Mesendoderm (in vitro differentiated cells): ENCODE measurements at regions not wholly inside any gene's neighbourhood (a gene's known extent, or its start where the extent isn't known, plus 50 kb on each side); places are given as distances from the start of the nearest gene placed in this dataset.

Experiments used
- DNase-seq: peaks from one replicate; pipeline ENCODE4 v3.0.0; 2013
- H2AK5ac ChIP-seq: 2 replicates; pipeline ENCODE4 v1.6.1; 2013; ENCODE audit warnings: low read length, inconsistent platforms
- H2BK120ac ChIP-seq: 2 replicates; pipeline ENCODE4 v1.6.1; 2013; ENCODE audit warnings: low read depth, mild to moderate bottlenecking, low read length, moderate library complexity, mixed read lengths
- H2BK15ac ChIP-seq: replicated peaks from 2 replicates; pipeline ENCODE4 v1.6.1; 2013; ENCODE audit warnings: low read depth, mild to moderate bottlenecking, moderate library complexity
- H2BK5ac ChIP-seq: 2 replicates; pipeline ENCODE4 v1.6.1; 2013; ENCODE audit warnings: low read length, inconsistent platforms
- H3K18ac ChIP-seq: 2 replicates; pipeline ENCODE4 v1.6.1; 2013; ENCODE audit warnings: mild to moderate bottlenecking, low read length, mixed read lengths
- H3K23ac ChIP-seq: one replicate; pipeline ENCODE4 v1.6.1; 2013; ENCODE audit warnings: low read length
- H3K27ac ChIP-seq: 2 replicates; pipeline ENCODE4 v1.5.1; 2013; ENCODE audit warnings: low read depth, mild to moderate bottlenecking, inconsistent platforms, low read length, moderate library complexity
- H3K27me3 ChIP-seq: 2 replicates; pipeline ENCODE4 v1.6.1; 2013; ENCODE audit warnings: low read length, control low read depth, mild to moderate bottlenecking, inconsistent platforms; ENCODE audit not compliant: insufficient read depth, poor library complexity
- H3K36me3 ChIP-seq: 2 replicates; pipeline ENCODE4 v1.6.1; 2013; ENCODE audit warnings: low read length, inconsistent platforms; ENCODE audit not compliant: control insufficient read depth, insufficient read depth
- H3K4ac ChIP-seq: one replicate; pipeline ENCODE4 v1.6.1; 2013; ENCODE audit warnings: low read depth, mild to moderate bottlenecking, low read length, moderate library complexity
- H3K4me1 ChIP-seq: 2 replicates; pipeline ENCODE4 v1.6.1; 2013; ENCODE audit warnings: low read depth, low read length, inconsistent platforms; ENCODE audit not compliant: control insufficient read depth
- H3K4me2 ChIP-seq: 2 replicates; pipeline ENCODE4 v1.6.1; 2013; ENCODE audit warnings: low read length
- H3K4me3 ChIP-seq: 2 replicates; pipeline ENCODE4 v1.5.1; 2013; ENCODE audit warnings: mild to moderate bottlenecking, low read length
- H3K56ac ChIP-seq: one replicate; pipeline ENCODE4 v1.6.1; 2013; ENCODE audit warnings: low read length
- H3K79me1 ChIP-seq: 2 replicates; pipeline ENCODE4 v1.6.1; 2013; ENCODE audit warnings: low read length, inconsistent platforms
- H3K79me2 ChIP-seq: 2 replicates; pipeline ENCODE4 v1.6.1; 2013; ENCODE audit warnings: mild to moderate bottlenecking, low read length; ENCODE audit not compliant: control insufficient read depth, insufficient read depth
- H3K9ac ChIP-seq: 2 replicates; pipeline ENCODE4 v1.6.1; 2013; ENCODE audit warnings: low read length, inconsistent platforms
- H4K5ac ChIP-seq: one replicate; pipeline ENCODE4 v1.6.1; 2013; ENCODE audit warnings: low read length
- H4K8ac ChIP-seq: one replicate; pipeline ENCODE4 v1.6.1; 2013; ENCODE audit warnings: low read depth, mild to moderate bottlenecking, control low read depth, low read length, moderate library complexity
- WGBS: extraction: QIAGEN DNeasy Blood & Tissue Kit; methylation state at CpG from one replicate; pipeline ENCODE4 v1.1.7; 2013; ENCODE audit warnings: low lambda C conversion rate, missing lambda C conversion rate; ENCODE audit not compliant: insufficient coverage; ENCODE audit errors: extremely low coverage; 5-methylcytosine and 5-hydroxymethylcytosine counted together

DNA sequence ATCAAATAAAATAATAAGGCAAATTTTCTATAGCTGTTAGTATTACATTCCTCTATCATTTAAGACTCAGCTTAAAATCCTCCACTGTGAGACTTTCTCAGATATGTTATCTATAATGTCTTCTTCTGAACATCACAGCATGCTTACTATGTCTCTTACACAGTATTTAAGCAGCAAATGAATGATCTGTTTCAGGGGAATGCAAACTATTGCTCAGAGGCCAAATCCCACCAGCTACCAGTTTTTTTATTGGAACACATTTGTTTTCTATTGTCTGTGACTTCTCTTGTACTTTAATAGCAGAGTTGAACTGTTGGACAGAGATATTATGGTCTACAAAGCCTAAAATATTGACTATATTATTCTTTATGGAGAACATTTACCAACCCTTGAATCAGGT is 59.6 kb downstream of the C3orf38 start:
- Histone ChIP-seq H2AK5ac (no peak overlapping the region), H3K9ac (no peak overlapping the region), H3K79me1 (no peaks in the 10 kb centered on the region), H3K36me3 (no peaks in the 10 kb centered on the region), H2BK5ac (no peak overlapping the region), H2BK120ac (no peak overlapping the region), H3K4me1 (no peaks in the 10 kb centered on the region), H4K5ac (no peak overlapping the region), H3K27me3 (no peaks in the 10 kb centered on the region), H3K23ac (no peak overlapping the region), H3K4me3 (no peak overlapping the region), H3K79me2 (no peaks in the 10 kb centered on the region), H3K18ac (no peak overlapping the region), H2BK15ac (no peak overlapping the region), H4K8ac (no peak overlapping the region), H3K27ac (no peak overlapping the region), H3K4ac (no peak overlapping the region), H3K4me2 (no peak overlapping the region), H3K56ac (no peak overlapping the region)
- no peak for DNase-seq

DNA sequence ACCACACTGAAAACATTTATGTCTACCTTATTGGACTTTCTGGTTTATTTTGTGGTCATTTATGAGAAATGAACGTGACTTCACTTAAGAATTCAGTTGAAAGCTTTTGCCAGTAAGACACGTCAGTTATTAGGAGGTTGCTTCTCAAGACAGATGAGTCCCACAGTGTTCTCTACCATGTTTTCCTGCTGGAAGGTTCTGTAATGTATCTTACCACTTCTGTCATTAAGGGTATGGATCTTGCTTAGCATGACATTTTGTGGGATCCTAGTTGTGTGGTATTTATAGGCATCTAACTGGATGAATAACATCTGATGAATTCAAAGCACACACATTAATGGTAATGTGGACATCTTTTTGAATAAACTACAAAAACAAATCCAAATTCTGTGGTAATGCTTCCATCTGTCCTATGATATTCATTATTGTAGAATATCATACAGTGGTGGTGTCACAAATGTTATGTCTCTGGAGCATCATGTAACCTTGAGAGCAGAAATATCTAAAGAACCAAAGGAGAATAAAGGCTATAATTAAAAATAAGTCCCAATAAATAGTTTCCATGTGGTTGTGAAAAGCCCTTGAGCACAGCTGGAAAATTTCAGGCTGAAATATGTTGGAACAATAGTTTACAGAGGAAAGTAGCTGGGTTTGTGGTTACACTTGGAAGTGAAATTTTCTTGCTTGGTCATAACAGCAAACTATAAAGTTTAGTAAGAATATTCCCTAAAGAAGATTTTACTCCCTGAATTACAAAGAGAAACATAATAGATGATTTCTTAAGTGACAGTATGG is 61.5 kb downstream of the C3orf38 start:
- no peaks in the 10 kb centered on the region for H3K27me3 ChIP-seq
- no peak for DNase-seq
- no peak overlapping the region for H3K18ac ChIP-seq
- H3K4ac ChIP-seq = no peak overlapping the region
- H3K79me2 ChIP-seq = no peaks in the 10 kb centered on the region
- H3K23ac ChIP-seq = no peak overlapping the region
- H2AK5ac ChIP-seq = no peak overlapping the region
- no CpG with 5 or more reads among the region's 2 CpGs for WGBS
- no peak overlapping the region for H3K56ac ChIP-seq
- H3K4me3 ChIP-seq = no peak overlapping the region
- H2BK5ac ChIP-seq = no peak overlapping the region
- no peaks in the 10 kb centered on the region for H3K4me1 ChIP-seq
- H4K8ac ChIP-seq = no peak overlapping the region
- H2BK120ac ChIP-seq = no peak overlapping the region
- H2BK15ac ChIP-seq = no peak overlapping the region
- H3K4me2 ChIP-seq = no peak overlapping the region
- no peaks in the 10 kb centered on the region for H3K79me1 ChIP-seq
- no peaks in the 10 kb centered on the region for H3K36me3 ChIP-seq
- no peak overlapping the region for H4K5ac ChIP-seq
- no peak overlapping the region for H3K9ac ChIP-seq
- H3K27ac ChIP-seq = no peak overlapping the region

- Histone ChIP-seq H3K79me2 (no peaks in the 10 kb centered on the region), H2BK5ac (no peak overlapping the region), H3K9ac (no peak overlapping the region), H4K5ac (no peak overlapping the region), H3K56ac (peak overlapping the region; percentile 37), H3K4ac (no peak overlapping the region), H3K4me3 (no peak overlapping the region), H3K79me1 (no peaks in the 10 kb centered on the region), H3K23ac (no peak overlapping the region), H3K36me3 (no peaks in the 10 kb centered on the region), H3K18ac (peak overlapping the region; percentile 32), H2AK5ac (no peak overlapping the region), H3K27ac (no peak overlapping the region), H2BK120ac (no peak overlapping the region), H3K4me2 (no peak overlapping the region), H4K8ac (no peak overlapping the region), H3K27me3 (no peaks in the 10 kb centered on the region), H2BK15ac (no peak overlapping the region), H3K4me1 (peaks cover 3% of the 10 kb centered on the region)
- no CpG with 5 or more reads among the region's 7 CpGs for WGBS
- DNase-seq = peak; percentile 91
These were observed 69.5 kb downstream of the C3orf38 start for GRCh38 chr3:88219138-88219792.

DNA sequence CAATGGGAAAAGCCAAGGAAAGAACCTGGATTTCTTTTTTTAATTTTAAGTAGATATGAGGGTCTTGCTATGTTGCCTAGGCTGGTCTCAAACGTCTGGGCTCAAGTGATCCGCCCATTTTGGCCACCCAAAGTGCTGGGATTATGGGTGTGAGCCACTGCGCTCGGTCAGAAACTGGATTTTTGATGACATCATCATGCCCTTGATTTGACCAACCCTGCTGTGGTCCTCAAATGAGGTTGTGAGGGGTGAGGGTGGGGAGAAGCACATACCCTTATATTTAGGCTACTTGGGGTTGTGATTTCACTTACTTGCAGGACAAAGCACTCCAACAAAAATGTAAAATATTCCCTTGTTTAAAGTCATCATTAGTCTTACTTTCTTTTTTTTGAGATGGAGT is 70.4 kb downstream of the C3orf38 start:
- no peaks in the 10 kb centered on the region for H3K79me1 ChIP-seq
- H3K4me2 ChIP-seq = no peak overlapping the region
- no CpG with 5 or more reads among the region's 4 CpGs for WGBS
- no peak overlapping the region for H2BK5ac ChIP-seq
- no peak overlapping the region for H3K18ac ChIP-seq
- H2BK120ac ChIP-seq = no peak overlapping the region
- no peaks in the 10 kb centered on the region for H3K36me3 ChIP-seq
- no peak overlapping the region for H3K4ac ChIP-seq
- H3K23ac ChIP-seq = no peak overlapping the region
- H3K4me1 ChIP-seq = peaks cover 3% of the 10 kb centered on the region
- no peak overlapping the region for H3K9ac ChIP-seq
- DNase-seq = no peak
- H4K5ac ChIP-seq = no peak overlapping the region
- H3K27me3 ChIP-seq = no peaks in the 10 kb centered on the region
- no peaks in the 10 kb centered on the region for H3K79me2 ChIP-seq
- no peak overlapping the region for H2BK15ac ChIP-seq
- no peak overlapping the region for H2AK5ac ChIP-seq
- no peak overlapping the region for H3K4me3 ChIP-seq
- no peak overlapping the region for H4K8ac ChIP-seq
- no peak overlapping the region for H3K27ac ChIP-seq
- no peak overlapping the region for H3K56ac ChIP-seq

GRCh38 chr3:88221726-88222125 is 72.0 kb downstream of the C3orf38 start:
- no peak overlapping the region for H3K18ac ChIP-seq
- H3K27ac ChIP-seq = no peak overlapping the region
- H3K4me2 ChIP-seq = no peak overlapping the region
- no peak overlapping the region for H3K9ac ChIP-seq
- H3K4me1 ChIP-seq = peaks cover 3% of the 10 kb centered on the region
- H3K36me3 ChIP-seq = no peaks in the 10 kb centered on the region
- H3K4ac ChIP-seq = no peak overlapping the region
- H3K79me2 ChIP-seq = no peaks in the 10 kb centered on the region
- H3K4me3 ChIP-seq = no peak overlapping the region
- H3K27me3 ChIP-seq = no peaks in the 10 kb centered on the region
- no peak overlapping the region for H3K56ac ChIP-seq
- no peak overlapping the region for H2AK5ac ChIP-seq
- no peak overlapping the region for H4K8ac ChIP-seq
- no peak for DNase-seq
- no peak overlapping the region for H4K5ac ChIP-seq
- WGBS = no CpG with 5 or more reads among the region's 1 CpG
- H3K23ac ChIP-seq = no peak overlapping the region
- H2BK15ac ChIP-seq = no peak overlapping the region
- no peak overlapping the region for H2BK5ac ChIP-seq
- H3K79me1 ChIP-seq = no peaks in the 10 kb centered on the region
- no peak overlapping the region for H2BK120ac ChIP-seq
